ENCODE measurements at regions not wholly inside any gene's neighbourhood (a gene's known extent, or its start where the extent isn't known, plus 50 kb on each side); places are given as distances from the start of the nearest gene placed in this dataset.
"Not testable (repeated sequence)": the region's sequence is repeated elsewhere in the genome, so short reads cannot be mapped to it uniquely, and the experiment has no call there.

DNA sequence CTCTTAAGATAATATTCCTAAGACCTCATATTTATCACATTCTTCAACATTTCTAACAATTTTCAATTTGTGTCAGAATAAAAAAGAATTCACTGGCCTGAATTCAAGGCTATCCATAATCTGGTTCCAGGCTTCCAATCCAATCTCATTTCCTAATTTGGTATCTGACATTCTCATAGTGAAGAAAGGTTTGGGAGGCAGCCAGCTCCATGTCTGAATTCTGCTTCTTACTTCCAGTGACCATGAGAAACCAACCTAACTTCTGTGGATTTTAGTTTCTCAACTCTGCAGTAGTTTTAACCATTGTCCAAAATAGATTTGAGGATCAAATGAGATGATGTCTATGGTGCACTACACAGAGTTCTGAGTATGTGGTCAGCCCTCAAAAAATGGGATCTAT is 439.1 kb upstream of the GCFC2 start:
- no peak overlapping the region for H3K4me3 ChIP-seq (ENCODE audit: low read depth, low read length)
- TF ChIP-seq, protein P1, sequence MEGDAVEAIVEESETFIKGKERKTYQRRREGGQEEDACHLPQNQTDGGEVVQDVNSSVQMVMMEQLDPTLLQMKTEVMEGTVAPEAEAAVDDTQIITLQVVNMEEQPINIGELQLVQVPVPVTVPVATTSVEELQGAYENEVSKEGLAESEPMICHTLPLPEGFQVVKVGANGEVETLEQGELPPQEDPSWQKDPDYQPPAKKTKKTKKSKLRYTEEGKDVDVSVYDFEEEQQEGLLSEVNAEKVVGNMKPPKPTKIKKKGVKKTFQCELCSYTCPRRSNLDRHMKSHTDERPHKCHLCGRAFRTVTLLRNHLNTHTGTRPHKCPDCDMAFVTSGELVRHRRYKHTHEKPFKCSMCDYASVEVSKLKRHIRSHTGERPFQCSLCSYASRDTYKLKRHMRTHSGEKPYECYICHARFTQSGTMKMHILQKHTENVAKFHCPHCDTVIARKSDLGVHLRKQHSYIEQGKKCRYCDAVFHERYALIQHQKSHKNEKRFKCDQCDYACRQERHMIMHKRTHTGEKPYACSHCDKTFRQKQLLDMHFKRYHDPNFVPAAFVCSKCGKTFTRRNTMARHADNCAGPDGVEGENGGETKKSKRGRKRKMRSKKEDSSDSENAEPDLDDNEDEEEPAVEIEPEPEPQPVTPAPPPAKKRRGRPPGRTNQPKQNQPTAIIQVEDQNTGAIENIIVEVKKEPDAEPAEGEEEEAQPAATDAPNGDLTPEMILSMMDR (IDR thresholded peaks at IDR 0.05; ENCODE audit: insufficient read depth, low read depth, low read length, missing control alignments), result no peak
- DNase-seq (ENCODE audit: low read depth), result no peak

DNA sequence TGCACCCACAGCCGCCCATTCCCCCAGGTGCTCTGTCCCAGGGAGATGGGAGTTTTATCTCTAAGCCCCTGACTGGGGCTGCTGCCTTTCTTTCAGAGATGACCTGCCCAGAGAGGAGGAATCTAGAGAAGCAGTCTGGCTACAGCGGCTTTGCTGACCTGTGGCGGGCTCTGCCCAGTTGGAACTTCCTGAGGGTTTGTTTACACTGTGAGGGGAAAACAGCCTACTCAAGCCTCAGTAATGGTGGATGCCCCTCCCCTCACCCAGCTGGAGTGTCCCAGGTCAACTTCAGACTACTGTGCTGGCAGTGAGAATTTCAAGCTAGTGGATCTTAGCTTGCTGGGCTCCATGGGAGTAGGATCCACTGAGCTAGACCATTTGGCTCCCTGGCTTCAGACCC is 428.6 kb upstream of the GCFC2 start:
- not testable (repeated sequence) for H3K4me3 ChIP-seq (ENCODE audit: low read depth, low read length); DNase-seq (ENCODE audit: low read depth)

DNA sequence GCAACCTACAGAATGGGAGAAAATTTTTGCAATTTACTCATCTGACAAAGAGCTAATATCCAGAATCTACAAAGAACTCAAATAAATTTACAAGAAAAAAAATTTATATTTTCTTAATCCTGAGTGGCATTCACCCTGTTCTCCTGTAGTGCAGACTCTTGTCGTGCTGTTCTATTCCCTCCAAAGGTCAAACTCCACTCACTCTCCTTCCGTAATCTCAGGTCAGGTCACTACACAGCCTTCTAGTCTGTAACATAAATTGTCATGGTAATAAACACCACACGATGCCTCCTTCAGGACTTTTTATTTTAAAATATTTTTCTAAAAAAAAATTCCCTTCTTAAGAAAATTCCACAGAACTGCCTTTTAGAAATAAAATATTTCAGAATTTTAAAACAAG is 417.9 kb upstream of the GCFC2 start:
- no peak overlapping the region for H3K4me3 ChIP-seq (ENCODE audit: low read depth, low read length)
- TF ChIP-seq, protein P1 (IDR thresholded peaks at IDR 0.05; ENCODE audit: insufficient read depth, low read depth, low read length, missing control alignments), result no peak
- no peak for DNase-seq (ENCODE audit: low read depth)

DNA sequence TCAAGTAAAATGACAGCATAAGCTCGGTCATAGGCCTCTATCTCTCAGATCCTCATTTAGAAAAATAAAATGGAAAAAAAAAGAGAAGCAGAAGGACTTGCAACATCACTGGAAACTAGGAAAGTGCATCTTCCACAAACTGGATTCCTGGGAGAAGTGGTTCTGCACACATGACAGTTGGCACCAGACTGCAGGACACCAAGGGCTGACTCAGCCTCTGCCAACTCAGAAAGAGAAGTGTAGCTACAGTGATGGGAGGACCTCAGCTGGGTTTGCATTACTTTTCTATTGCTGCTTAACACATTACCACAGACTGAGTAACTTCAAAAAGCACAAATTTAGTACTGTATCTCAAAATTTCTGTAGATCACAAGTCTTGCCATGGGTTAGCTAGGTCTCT is 409.5 kb upstream of the GCFC2 start:
- no peak for DNase-seq (ENCODE audit: low read depth)
- TF ChIP-seq, protein P1 (IDR thresholded peaks at IDR 0.05; ENCODE audit: insufficient read depth, low read depth, low read length, missing control alignments), result no peak
- no peak overlapping the region for H3K4me3 ChIP-seq (ENCODE audit: low read depth, low read length)

DNA sequence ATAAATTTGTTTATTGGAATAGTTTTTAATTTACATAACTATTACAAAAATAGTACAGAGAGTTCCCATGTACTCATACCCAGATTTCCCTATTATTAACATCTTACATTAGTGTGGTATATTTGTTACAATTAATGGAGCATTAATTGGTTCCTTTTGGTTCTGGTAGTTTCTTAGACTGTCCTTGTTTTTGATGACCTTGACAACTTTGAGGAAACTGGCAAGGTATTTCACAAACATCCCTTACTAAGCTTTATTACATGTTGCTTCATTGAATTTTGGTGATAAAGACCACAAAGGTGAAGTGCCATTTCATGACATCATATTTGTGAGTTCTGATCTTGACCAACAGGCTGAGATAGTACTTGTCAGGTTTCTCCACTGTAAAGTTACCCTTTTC is 379.0 kb upstream of the GCFC2 start:
- TF ChIP-seq, protein P1 (IDR thresholded peaks at IDR 0.05; ENCODE audit: insufficient read depth, low read depth, low read length, missing control alignments), result no peak
- no peak overlapping the region for H3K4me3 ChIP-seq (ENCODE audit: low read depth, low read length)
- DNase-seq (ENCODE audit: low read depth), result no peak

DNA sequence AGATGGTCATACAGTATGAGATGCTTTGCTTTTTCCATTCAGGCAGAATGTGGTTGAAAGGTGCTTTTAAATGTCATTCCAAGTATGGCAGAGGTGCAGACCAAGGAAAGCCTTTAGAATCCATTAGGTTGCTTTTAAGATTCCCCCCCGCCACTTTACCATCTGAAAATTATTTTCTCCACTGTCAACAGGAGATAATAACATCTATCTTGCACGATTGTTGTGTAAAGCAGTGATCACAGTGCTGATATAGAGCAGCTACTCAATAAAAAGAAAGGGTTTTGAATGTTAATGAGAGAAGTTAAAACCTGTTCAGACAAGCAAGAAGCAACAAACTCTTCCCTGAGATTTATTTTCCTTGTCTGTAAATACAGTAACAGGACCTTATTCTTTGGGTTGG is 372.5 kb upstream of the GCFC2 start:
- no peak for DNase-seq (ENCODE audit: low read depth)
- H3K4me3 ChIP-seq (ENCODE audit: low read depth, low read length), result no peak overlapping the region
- TF ChIP-seq, protein P1 (IDR thresholded peaks at IDR 0.05; ENCODE audit: insufficient read depth, low read depth, low read length, missing control alignments), result no peak

DNA sequence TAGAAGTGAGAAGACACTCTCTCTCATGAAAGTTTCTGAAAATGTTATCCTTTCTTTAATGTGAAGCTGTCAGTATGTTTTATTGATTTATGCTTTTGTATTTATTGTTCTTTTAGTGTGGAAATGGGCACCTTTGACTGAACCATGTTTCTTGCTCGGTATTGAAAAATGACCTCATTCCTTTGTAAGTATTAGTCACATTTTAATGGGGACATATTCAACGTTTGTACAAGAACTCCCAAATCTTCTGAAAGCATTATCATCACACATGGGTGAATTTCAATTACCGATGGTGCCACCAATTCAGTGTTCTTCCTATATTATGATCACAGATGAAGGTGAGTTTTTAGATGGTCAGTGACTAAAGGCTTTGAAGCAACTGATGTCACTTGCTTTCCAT is 371.8 kb upstream of the GCFC2 start:
- no peak overlapping the region for H3K4me3 ChIP-seq (ENCODE audit: low read depth, low read length)
- TF ChIP-seq, protein P1 (IDR thresholded peaks at IDR 0.05; ENCODE audit: insufficient read depth, low read depth, low read length, missing control alignments), result no peak
- DNase-seq (ENCODE audit: low read depth), result no peak

DNA sequence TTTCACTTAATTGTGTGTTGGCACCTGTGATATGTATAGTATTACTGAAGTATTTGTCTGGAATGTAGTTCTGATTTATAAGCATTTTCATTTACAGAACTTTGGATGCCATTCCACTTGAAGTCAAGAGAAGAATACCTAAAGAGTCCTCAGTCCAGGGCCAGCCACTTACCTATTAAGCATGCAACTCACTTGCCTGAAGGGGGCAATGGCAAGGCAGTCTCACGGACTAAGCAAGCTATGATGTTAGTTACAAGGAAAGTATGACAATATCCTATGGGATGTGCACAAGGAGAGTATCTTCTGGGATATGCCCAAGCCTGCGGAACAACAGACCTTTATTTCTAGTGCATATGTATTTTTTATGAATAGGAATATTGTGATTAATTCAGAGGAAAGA is 369.4 kb upstream of the GCFC2 start:
- DNase-seq (ENCODE audit: low read depth), result no peak
- TF ChIP-seq, protein P1 (IDR thresholded peaks at IDR 0.05; ENCODE audit: insufficient read depth, low read depth, low read length, missing control alignments), result no peak
- no peak overlapping the region for H3K4me3 ChIP-seq (ENCODE audit: low read depth, low read length)

Data from GM12865 (cell line).